Panc1 (cell line): ENCODE measurements at regions not wholly inside any gene's neighbourhood (a gene's known extent, or its start where the extent isn't known, plus 50 kb on each side); places are given as distances from the start of the nearest gene placed in this dataset.

Source experiments
- ATAC-seq: fragments of 200-7000 bp; cut with Tn5 transposase; 2 replicates; pipeline ENCODE4 v1.9.1; 2020; ENCODE audit warnings: mild to moderate bottlenecking, moderate library complexity
- BruUV-seq: library from RNA; stranded (reverse); fragments of 400-500 nt; replicated peaks from 2 replicates; lab custom pipeline; 2021; lab: Mats Ljungman, UMichigan
- CTCF ChIA-PET: fragments of 300-600 bp; sonication (Branson Sonifier 250); formaldehyde crosslinking; loops from one replicate; lab custom pipeline; 2022; ENCODE audit warnings: antibody characterized with exemption; lab: Charles Lee
- POLR2A ChIA-PET: fragments of 300-600 bp; sonication (Branson Sonifier 250); formaldehyde crosslinking; loops from one replicate; lab custom pipeline; 2022; ENCODE audit warnings: antibody characterized with exemption; lab: Charles Lee
- DNase-seq: peaks from one replicate; pipeline ENCODE4 v3.0.0-alpha.2; 2010; ENCODE audit warnings: low read depth, low spot score
- H3K27ac ChIP-seq: 2 replicates; pipeline ENCODE4 v1.5.1; 2011; ENCODE audit warnings: mild to moderate bottlenecking, low read length, inconsistent platforms
- H3K27me3 ChIP-seq: fragments of 200-500 bp; sonication (Bioruptor generic); 2 replicates; pipeline ENCODE4 v1.6.0; 2014; ENCODE audit warnings: low read length, inconsistent platforms; ENCODE audit not compliant: control insufficient read depth, insufficient read depth
- H3K36me3 ChIP-seq: fragments of 200-500 bp; sonication (Bioruptor generic); 2 replicates; pipeline ENCODE4 v1.5.1; 2014; ENCODE audit warnings: inconsistent platforms, mild to moderate bottlenecking, low read length, moderate library complexity; ENCODE audit not compliant: control insufficient read depth, insufficient read depth
- H3K4me1 ChIP-seq: 2 replicates; pipeline ENCODE4 v1.5.1; 2011; ENCODE audit warnings: inconsistent platforms, mild to moderate bottlenecking, low read length, moderate library complexity; ENCODE audit not compliant: control insufficient read depth, insufficient read depth
- H3K4me3 ChIP-seq, 2 experiments: 2 replicates each; pipeline ENCODE4 v1.5.1; 2011 to 2012; ENCODE audit warnings: low read depth in 2 of 2, low read length in 2 of 2, mild to moderate bottlenecking in 2 of 2, inconsistent platforms in 1 of 2, moderate library complexity in 1 of 2
- H3K9me3 ChIP-seq: fragments of 200-500 bp; sonication (Bioruptor generic); 2 replicates; pipeline ENCODE4 v1.5.1; 2014; ENCODE audit warnings: low read depth, mild to moderate bottlenecking, inconsistent platforms, low read length, moderate library complexity; ENCODE audit not compliant: control insufficient read depth, insufficient read depth
- POLR2AphosphoS5 ChIP-seq: IDR thresholded peaks from 2 replicates; pipeline ENCODE4 v1.6.1; 2012; ENCODE audit warnings: mild to moderate bottlenecking, low read depth, low read length, moderate library complexity
- SIN3A ChIP-seq: IDR thresholded peaks from 2 replicates; pipeline ENCODE4 v1.6.1; 2012; ENCODE audit warnings: low read depth, mild to moderate bottlenecking, low read length, moderate library complexity, borderline replicate concordance; ENCODE audit not compliant: insufficient read depth
- TCF7L2 ChIP-seq: IDR thresholded peaks from 2 replicates; pipeline ENCODE4 v1.6.1; 2011; ENCODE audit warnings: mild to moderate bottlenecking, low read depth, low read length, inconsistent platforms
- in situ Hi-C: cut with HindIII; loops from 2 replicates; pipeline ENCODE4 v1.10.0; 2016; ENCODE audit warnings: low sequenced_read_pairs, low pct_unique_long_range_greater_than_20kb
- intact Hi-C: fragments of 100-400 bp; cut with micrococcal nuclease; formaldehyde crosslinking; loops from one replicate; pipeline ENCODE4 v1.10.0; 2022; ENCODE audit not compliant: unreplicated experiment
- TF ChIP-seq, protein P1 (sequence below), 2 experiments: IDR thresholded peaks; 2 replicates each; pipeline ENCODE4 v1.6.1; 2011 to 2012; ENCODE audit warnings: low read depth in 2 of 2, control low read depth in 1 of 2, low read length in 1 of 2, mild to moderate bottlenecking in 1 of 2, moderate library complexity in 1 of 2; ENCODE audit not compliant: insufficient read depth in 1 of 2
- TF ChIP-seq, protein P2 (sequence below): fragments of 450-650 bp; IDR thresholded peaks from 2 replicates; pipeline ENCODE4 v1.5.1; 2017; ENCODE audit warnings: mild to moderate bottlenecking

DNA sequence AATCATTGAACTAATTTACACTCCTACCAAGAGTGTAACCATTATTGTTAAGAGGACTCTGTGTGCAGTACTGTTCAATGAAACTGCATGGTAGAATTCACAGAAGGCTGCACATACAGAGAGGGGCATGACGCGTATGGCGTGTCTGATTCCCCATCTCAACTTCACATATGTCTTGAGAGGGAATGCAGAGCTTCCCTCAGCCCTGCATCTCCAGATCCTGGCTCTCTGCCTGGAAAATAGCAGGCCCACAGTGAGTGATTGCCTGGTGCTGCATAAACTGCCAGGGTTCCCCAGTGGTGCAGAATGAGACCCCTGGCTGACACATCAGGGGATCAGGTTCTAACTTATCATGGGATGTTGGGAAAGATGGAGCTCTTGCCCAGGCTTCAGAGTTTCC is 260.2 kb upstream of the ISX start:
- H3K9me3 ChIP-seq, result no peaks in the 10 kb centered on the region
- no peak overlapping the region for H3K27ac ChIP-seq
- ChIA-PET POLR2A (no interaction called here), CTCF (no interaction called here)
- no peaks in the 10 kb centered on the region for H3K27me3 ChIP-seq
- H3K36me3 ChIP-seq, result no peaks in the 10 kb centered on the region
- DNase-seq (no peak), ATAC-seq (no peak)
- BruUV-seq, result no TSS peak
- in situ Hi-C loops, result no loop called here
- TF ChIP-seq TCF7L2 (no peak), SIN3A (no peak), POLR2AphosphoS5 (no peak)
- TF ChIP-seq, protein P1, sequence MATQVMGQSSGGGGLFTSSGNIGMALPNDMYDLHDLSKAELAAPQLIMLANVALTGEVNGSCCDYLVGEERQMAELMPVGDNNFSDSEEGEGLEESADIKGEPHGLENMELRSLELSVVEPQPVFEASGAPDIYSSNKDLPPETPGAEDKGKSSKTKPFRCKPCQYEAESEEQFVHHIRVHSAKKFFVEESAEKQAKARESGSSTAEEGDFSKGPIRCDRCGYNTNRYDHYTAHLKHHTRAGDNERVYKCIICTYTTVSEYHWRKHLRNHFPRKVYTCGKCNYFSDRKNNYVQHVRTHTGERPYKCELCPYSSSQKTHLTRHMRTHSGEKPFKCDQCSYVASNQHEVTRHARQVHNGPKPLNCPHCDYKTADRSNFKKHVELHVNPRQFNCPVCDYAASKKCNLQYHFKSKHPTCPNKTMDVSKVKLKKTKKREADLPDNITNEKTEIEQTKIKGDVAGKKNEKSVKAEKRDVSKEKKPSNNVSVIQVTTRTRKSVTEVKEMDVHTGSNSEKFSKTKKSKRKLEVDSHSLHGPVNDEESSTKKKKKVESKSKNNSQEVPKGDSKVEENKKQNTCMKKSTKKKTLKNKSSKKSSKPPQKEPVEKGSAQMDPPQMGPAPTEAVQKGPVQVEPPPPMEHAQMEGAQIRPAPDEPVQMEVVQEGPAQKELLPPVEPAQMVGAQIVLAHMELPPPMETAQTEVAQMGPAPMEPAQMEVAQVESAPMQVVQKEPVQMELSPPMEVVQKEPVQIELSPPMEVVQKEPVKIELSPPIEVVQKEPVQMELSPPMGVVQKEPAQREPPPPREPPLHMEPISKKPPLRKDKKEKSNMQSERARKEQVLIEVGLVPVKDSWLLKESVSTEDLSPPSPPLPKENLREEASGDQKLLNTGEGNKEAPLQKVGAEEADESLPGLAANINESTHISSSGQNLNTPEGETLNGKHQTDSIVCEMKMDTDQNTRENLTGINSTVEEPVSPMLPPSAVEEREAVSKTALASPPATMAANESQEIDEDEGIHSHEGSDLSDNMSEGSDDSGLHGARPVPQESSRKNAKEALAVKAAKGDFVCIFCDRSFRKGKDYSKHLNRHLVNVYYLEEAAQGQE (IDR thresholded peaks at IDR 0.05; ENCODE audit: insufficient read depth in 1 of 2, low read depth in 2 of 2, low read length in 1 of 2), result no peak
- TF ChIP-seq, protein P2, sequence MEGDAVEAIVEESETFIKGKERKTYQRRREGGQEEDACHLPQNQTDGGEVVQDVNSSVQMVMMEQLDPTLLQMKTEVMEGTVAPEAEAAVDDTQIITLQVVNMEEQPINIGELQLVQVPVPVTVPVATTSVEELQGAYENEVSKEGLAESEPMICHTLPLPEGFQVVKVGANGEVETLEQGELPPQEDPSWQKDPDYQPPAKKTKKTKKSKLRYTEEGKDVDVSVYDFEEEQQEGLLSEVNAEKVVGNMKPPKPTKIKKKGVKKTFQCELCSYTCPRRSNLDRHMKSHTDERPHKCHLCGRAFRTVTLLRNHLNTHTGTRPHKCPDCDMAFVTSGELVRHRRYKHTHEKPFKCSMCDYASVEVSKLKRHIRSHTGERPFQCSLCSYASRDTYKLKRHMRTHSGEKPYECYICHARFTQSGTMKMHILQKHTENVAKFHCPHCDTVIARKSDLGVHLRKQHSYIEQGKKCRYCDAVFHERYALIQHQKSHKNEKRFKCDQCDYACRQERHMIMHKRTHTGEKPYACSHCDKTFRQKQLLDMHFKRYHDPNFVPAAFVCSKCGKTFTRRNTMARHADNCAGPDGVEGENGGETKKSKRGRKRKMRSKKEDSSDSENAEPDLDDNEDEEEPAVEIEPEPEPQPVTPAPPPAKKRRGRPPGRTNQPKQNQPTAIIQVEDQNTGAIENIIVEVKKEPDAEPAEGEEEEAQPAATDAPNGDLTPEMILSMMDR, result no peak
- H3K4me1 ChIP-seq, result no peaks in the 10 kb centered on the region
- no peak overlapping the region for H3K4me3 ChIP-seq
- intact Hi-C loops, result no loop called here

DNA sequence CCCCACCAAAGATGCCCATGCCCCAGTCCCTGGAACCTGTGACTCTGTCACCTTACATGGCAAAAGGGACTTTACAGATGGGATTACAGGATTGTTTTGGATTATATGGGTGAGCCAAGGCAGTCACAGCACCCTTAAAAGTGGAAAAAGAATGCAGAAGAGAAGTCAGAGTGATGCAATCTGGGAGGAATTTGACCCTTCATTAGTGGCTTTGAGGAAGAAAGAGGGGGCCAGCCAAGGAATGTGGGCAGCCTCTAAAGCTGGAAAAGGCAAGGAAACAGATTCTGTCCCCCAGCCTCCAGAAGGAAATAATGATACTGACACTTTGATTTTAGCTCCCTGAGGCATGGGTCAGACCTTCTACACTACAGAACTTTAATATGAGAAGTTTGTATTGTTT is 257.3 kb upstream of the ISX start:
- CTCF ChIA-PET, result no interaction called here
- DNase-seq (no peak), ATAC-seq (no peak)
- POLR2A ChIA-PET, result no interaction called here
- H3K4me3 ChIP-seq, result no peak overlapping the region
- in situ Hi-C loops, result no loop called here
- H3K4me1 ChIP-seq, result no peaks in the 10 kb centered on the region
- TF ChIP-seq POLR2AphosphoS5 (no peak), SIN3A (no peak), TCF7L2 (no peak)
- TF ChIP-seq, protein P1 (IDR thresholded peaks at IDR 0.05; ENCODE audit: insufficient read depth in 1 of 2, low read depth in 2 of 2, low read length in 1 of 2), result no peak
- TF ChIP-seq, protein P2, result no peak
- no peaks in the 10 kb centered on the region for H3K27me3 ChIP-seq
- no peaks in the 10 kb centered on the region for H3K36me3 ChIP-seq
- BruUV-seq, result no TSS peak
- H3K9me3 ChIP-seq, result no peaks in the 10 kb centered on the region
- no peak overlapping the region for H3K27ac ChIP-seq
- intact Hi-C loops, result no loop called here
